SK-N-SH (cell line): ENCODE measurements at regions not wholly inside any gene's neighbourhood (a gene's known extent, or its start where the extent isn't known, plus 50 kb on each side); places are given as distances from the start of the nearest gene placed in this dataset.

Source experiments
- CHD2 ChIP-seq: fragments of 150-350 bp; IDR thresholded peaks from 2 replicates; pipeline ENCODE4 v1.6.1; 2018; ENCODE audit warnings: low read length; ENCODE audit not compliant: partially characterized antibody
- CTCF ChIP-seq: fragments of 200-600 bp; sonication (generic); IDR thresholded peaks from 2 replicates; pipeline ENCODE4 v1.6.1; 2017; ENCODE audit warnings: antibody characterized with exemption, mild to moderate bottlenecking, moderate library complexity
- FOXM1 ChIP-seq: IDR thresholded peaks from 2 replicates; pipeline ENCODE4 v1.4.0; 2012; ENCODE audit warnings: low read depth, mild to moderate bottlenecking
- MAX ChIP-seq: IDR thresholded peaks from 2 replicates; pipeline ENCODE4 v1.4.0; 2012; ENCODE audit warnings: low read depth
- MXI1 ChIP-seq: IDR thresholded peaks from 2 replicates; pipeline ENCODE4 v1.6.1; 2012; ENCODE audit warnings: mild to moderate bottlenecking, low read depth, low read length, improper control_type of control experiment
- PBX3 ChIP-seq: IDR thresholded peaks from 2 replicates; pipeline ENCODE4; 2012
- POLR2AphosphoS5 ChIP-seq: IDR thresholded peaks from 2 replicates; pipeline ENCODE4 v1.6.1; 2012; ENCODE audit warnings: low read depth, low read length
- RCOR1 ChIP-seq: fragments of 150-350 bp; IDR thresholded peaks from 2 replicates; pipeline ENCODE4 v1.6.1; 2017; ENCODE audit warnings: antibody characterized with exemption, low read length
- REST ChIP-seq: IDR thresholded peaks from 2 replicates; pipeline ENCODE4 v1.6.1; 2012; ENCODE audit warnings: mild to moderate bottlenecking, low read depth, low read length, moderate library complexity
- TCF12 ChIP-seq: IDR thresholded peaks from 2 replicates; pipeline ENCODE4 v1.4.0; 2012
- YY1 ChIP-seq: IDR thresholded peaks from 2 replicates; pipeline ENCODE4 v1.4.0; 2012; ENCODE audit warnings: low read depth, mild to moderate bottlenecking

GRCh38 chr15:70382009-70382749, 284.5 kb upstream of the TLE3 start:
- TF ChIP-seq CHD2 = no peak
- TF ChIP-seq CTCF = no peak
- no peak for TF ChIP-seq POLR2AphosphoS5
- no peak for TF ChIP-seq PBX3
- no peak for TF ChIP-seq TCF12
- no peak for TF ChIP-seq MAX
- TF ChIP-seq FOXM1 = no peak
- TF ChIP-seq MXI1 = no peak
- TF ChIP-seq REST = no peak
- TF ChIP-seq YY1 = no peak
- no peak for TF ChIP-seq RCOR1
